Inferior parietal cortex (tissue), 1 donor: ENCODE measurements at regions not wholly inside any gene's neighbourhood (a gene's known extent, or its start where the extent isn't known, plus 50 kb on each side); places are given as distances from the start of the nearest gene placed in this dataset.

Source experiments
- DNase-seq: peaks from one replicate; pipeline ENCODE4 v3.0.0-alpha.2; 2016; ENCODE audit errors: extremely low spot score

DNA sequence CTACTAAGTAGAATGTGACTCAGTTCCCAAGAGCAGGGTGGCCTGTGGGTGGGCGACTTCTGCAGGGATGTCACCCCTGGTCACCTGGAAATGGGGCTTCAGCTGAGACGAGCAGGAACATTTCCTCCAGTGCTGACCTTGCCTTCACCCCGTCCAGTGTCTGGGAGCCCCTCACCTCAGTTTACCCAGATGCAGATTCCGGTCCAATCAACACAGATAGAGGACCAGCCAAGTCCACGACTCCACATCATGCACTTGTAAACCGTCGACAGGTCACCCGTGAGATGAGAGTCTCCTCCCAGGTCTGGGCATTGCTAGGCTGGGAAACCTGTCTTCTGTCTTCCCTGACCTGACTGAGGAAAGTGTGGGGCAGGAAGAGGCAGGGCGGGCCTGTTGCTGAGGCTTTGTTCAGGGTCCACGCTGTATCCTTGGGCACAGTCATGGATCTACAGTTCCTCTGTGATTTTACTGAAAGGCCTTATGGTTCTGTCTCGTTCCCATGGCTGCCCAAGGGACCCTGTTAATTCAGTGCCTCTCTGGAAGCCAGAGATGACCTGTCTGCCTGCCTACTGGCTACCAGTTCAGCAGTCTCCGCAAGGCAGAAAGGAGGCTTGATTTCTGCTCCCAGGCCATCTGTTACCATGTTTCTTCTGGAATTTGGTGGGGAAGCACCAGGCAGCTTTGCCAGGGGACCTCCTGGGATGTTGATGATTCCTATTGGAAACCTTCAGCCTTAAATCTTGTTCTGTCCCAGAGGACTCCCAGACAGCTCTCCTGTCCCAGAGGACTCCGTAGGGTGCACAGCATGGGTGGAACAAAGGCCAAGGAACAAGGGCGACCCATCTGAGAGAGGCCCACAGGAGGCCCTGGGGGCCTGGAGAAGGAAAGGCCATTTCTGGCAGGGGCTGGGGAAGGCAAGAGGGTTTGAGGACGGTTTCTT lies 288.5 kb upstream of the RTL1 start:
- no peak for DNase-seq

DNA sequence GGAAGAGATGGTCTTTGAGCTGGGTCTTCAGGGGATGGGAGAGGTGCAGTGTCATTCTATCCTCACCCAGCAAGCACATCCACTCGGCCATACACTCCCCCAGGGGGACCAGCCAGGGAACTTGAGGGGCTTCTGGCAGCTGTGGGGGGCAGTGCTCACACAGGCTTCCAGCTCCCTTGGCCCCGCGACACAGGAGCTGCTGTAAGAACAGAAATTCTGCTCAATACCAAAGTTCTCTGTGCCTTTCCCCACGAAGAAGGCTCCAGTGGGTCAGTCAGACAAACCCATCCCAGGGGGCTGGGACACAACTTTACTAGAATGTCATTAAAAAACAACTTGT lies 289.1 kb upstream of the RTL1 start:
- no peak for DNase-seq

GRCh38 chr14:101193106-101193844 lies 289.8 kb upstream of the RTL1 start:
- no peak for DNase-seq

DNA sequence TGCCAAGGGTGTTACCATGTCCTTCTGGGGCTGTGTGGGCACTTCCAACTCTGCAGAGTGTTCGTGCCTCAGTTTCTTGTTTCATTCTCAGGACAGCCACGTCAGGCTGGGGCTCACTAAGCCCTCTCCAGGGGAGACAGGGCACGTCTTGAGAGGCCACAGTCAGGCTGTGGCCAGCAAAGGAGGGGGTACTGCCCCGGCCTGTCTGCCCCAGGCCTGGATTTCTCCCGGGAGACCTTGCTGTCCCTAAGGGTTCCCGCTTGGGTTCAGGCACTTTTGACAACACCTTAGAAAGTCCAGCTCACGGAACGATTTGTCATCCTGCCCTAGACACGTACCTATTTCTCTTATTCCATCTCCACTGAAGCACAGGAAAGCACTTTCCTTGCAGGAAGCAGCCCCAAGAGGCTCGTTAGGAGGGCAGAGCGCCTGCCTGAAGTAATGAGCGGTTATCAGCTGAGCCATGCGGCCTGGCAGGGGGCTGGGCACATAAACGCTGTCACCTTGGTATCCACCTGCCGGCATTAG lies 290.4 kb upstream of the RTL1 start:
- no peak for DNase-seq

DNA sequence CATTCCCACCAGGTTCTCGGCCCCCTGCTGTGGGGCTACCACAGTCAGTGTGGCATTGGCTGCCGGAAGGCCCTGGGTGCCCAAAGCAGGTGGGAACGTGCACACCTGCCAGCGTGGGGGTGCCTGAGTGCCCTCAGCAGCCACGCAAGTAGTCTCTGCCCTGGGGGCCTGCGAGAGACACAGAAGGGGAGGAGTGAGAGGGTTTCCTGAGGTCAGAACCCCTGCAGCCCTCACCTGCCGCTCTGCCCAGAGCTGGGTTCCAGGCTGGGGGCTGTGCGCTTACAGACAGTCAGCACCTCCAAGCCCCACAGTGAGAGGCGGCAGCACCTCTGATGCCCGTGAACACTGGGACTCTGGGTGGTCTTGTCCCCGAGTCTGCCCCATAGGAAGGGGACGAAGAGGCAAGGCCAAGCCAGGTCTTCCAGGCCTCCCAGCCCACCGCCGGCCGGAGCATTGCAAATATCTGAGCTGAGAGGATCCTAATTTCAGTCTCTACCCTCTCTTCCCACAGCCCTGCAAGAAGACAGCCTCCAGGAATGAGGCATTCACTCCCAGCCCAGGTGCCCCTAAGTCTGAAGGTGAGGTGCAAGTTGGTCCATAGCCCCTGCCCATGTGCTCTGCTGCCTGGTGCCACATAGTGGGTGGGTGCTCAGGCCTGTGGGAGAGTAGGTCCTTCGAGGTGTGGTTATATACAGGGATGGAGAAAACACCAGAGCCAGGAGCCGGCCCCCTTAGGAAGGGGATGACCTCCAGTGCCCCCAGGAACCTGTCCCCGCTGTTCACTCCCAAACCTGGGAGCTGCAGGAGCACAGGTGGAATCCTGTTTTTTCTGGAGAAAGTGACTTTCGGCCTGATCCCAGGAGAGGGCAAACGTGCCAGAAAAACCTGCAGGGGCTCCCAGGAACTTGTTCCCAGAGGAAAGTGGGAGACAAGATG lies 291.1 kb upstream of the RTL1 start:
- no peak for DNase-seq

GRCh38 chr14:101195309-101195901 lies 291.9 kb upstream of the RTL1 start:
- DNase-seq, result no peak

DNA sequence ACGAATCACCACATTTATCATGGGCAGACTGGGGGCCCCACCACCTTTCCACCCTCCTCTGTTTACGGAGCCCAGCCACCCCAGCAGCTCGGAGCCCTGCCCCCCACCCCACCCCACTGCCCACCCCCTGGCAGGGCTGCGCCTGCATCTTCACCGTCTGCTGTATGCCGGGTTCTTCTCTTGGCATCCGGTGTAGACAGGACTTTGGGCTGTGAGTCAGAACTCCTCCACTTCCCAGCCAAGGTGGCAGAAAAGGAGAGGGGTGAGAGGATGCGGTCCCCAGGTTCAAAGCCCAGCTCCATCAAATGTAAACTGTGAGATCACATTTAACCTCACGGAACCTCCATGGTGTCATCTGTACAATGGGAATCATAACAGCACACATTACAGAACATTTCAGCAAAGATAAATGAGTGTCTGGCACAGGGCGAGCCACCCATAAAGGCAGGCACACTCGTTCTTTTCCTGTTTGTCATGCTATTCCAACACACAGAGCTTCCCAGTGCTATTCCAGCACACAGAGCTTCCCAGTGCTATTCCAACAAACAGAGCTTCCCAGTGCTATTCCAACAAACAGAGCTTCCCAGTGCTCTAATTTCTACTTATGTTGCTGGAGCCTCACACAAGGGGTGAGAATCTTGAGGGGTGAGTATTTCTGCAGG lies 292.7 kb upstream of the RTL1 start:
- no peak for DNase-seq

GRCh38 chr14:101196795-101197590 lies 293.5 kb upstream of the RTL1 start:
- no peak for DNase-seq

DNA sequence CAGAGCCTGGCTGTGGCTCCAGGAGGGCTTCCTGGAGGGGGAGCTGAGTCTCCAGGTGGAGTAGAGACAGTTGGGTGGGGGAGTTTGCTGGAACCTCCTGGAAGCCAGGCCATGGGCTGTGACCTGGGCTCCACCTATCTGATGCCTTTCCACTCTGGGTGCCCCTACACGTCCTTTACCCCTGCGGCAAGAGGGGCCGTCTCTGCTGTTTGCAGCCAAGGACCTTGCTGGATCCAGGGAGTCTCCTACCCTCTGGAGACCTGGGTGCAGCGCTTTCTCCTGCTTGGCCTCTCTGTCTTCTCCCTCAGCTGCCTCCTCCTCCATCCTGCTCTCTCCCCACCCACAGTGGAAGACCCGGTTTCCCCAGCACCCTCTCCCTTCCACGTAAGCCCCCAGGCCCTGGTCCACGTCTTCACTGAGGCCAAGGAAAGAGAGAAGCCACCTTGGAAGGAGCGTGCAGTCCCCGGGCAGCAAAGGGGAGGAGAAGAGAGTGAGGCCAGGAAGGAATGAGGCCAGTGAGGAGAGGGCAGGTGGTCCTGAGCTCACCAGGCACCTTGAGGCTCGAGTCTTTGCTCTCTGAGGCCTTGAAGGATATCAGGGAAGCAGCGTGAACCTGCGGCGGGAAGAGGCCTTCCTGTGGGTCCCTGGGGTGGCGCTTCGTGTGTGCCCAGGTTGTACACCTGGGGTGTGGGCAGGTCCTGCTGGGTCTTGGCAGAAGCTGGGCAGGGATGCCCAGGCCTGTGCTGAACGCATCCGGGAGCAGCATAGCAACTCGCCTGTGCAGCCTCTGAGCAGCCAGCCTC lies 294.3 kb upstream of the RTL1 start:
- DNase-seq, result no peak

GRCh38 chr14:101198398-101199027 lies 295.0 kb upstream of the RTL1 start:
- DNase-seq, result no peak

GRCh38 chr14:101199028-101199770 lies 295.7 kb upstream of the RTL1 start:
- DNase-seq, result no peak

- DNase-seq, result no peak
These were observed 296.6 kb upstream of the RTL1 start for GRCh38 chr14:101200008-101200649.

DNA sequence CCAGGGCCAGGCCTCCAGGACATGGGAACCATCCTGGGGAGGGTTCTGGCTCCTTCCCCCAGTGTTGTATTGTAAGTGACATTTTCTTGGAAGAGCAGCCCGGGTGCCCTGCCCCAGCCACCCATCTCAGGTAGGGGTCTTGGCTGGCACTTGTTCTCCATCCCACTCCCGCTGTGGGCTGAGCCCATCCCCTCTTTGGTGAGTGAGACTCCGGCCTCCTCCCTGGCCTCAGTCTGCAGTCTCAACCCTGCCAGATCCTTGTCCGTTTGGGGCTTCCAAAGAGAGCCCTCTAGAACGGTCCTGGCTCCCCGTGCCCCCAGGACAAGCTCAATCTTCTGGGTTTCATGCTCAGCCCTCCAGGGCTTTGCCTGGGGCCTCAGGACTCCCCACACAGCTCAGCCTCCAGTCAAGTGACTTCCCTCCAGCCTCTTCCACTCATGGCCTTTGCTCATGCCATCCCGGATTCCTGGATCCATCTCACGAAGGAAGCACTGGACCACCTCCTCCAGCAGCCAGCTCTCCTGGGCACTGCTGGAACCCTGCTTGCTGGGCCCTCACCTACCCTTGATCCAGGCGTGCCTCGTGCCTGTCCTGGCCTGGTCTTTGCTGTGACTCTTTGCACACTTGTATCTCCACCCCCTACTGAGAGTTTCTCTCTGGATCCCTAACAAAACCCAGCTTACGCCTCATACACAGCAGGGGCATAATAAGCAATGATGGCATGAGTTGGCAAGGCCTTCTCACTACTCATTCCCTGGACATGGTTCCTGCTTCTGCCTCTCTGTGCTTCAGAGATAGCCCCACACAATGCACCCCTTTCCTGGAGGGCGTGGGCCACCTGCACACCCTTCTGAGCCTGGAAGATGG lies 297.4 kb upstream of the RTL1 start:
- no peak for DNase-seq

DNA sequence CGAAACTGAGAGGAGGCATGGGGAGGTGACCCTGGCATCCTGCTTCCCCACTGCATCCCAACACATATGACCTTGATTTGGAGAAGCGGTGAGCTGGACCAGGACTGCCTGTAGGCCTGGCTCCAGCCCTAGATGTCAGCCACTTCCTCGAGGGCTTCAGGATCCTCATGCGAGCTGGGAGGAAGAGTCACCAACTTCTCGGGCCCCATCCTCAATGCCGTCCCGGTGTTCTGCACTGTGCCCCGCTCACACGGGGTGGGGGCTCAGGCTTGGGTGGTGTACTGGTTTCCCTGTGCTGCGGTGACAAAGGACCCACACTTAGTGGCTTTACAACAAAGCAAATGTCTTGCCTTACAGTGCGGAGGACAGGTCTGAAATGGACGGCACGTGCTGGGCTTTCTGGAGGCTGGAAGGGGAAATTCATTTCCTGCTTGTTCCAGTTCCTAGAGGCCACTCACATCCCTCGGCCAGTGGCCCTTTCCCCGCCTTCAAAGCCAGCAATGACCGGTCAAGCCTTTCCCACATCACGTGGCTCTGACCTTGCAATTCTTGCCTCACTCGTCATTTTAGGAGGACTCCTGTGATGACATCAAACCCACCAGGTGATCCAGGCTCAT lies 298.1 kb upstream of the RTL1 start:
- DNase-seq, result no peak

- DNase-seq, result no peak
These were observed 299.3 kb upstream of the RTL1 start for GRCh38 chr14:101202627-101203404.
